ENCODE measurements at regions not wholly inside any gene's neighbourhood (a gene's known extent, or its start where the extent isn't known, plus 50 kb on each side); places are given as distances from the start of the nearest gene placed in this dataset.
"Not testable (repeated sequence)": the region's sequence is repeated elsewhere in the genome, so short reads cannot be mapped to it uniquely, and the experiment has no call there.

DNA sequence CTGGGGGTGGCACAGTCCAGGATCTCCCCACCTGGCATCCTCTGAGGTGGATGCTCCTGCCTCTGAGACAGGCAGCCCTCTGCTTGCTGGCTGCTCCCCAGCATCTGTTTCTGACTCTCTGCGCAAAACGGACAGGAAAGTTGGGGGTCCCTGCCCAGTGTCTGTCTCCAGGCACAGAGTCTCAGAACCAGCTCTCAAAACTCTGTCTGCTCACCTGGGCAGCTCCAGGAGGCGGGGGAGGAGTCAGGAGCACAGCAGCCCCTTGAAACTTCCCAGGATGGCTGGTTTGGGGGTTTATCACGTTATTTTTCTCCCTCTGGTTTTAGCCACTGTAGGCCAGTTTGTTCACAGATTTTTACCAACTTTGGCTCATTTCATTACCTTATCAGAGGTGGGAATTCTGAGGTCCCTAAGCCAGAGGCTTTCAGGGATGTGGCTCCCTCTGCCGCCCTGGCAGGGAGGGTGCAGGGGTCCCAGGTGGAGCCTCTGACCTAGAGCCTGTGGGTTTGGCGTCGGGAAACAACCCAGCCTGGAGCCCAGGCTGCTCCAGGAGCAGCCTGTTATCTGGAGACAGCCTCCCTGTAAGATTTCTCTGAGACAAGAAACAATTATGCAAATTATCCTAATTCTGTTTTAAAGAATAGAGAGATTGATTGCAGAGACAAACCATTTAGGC is 334.1 kb downstream of the CACNA1B start:
- intact Hi-C loops (cut with DNase I); DNase-seq (ENCODE audit: low spot score): not testable (repeated sequence)

GRCh38 chr9:138212811-138213210 is 335.2 kb downstream of the CACNA1B start:
- intact Hi-C loops (cut with DNase I), result not testable (repeated sequence)
- peak; percentile 17 for DNase-seq (ENCODE audit: low spot score)

GRCh38 chr9:138213748-138214147 is 336.2 kb downstream of the CACNA1B start:
- intact Hi-C loops (cut with DNase I); DNase-seq (ENCODE audit: low spot score): not testable (repeated sequence)

DNA sequence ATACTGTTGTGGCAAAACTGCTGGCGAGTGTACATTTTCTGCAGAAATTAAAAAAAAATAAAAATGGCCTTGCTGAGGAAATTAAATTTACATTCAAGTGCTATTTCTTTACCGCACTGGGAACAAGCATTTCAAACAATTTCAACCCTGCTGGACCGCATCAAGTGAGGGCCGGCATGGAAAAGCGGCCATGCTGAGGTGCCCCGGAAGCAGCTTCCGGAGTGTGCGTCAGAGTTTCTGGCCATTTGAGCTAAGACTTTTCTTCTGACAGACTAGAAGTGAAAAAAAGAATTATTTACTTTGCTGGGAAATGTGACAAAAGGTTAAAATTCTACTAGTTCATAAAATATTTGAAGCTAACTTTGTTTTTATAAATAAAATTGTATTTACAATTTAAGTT is 337.0 kb downstream of the CACNA1B start:
- DNase-seq (ENCODE audit: low spot score); intact Hi-C loops (cut with DNase I): not testable (repeated sequence)

GRCh38 chr9:138215588-138215987 is 338.0 kb downstream of the CACNA1B start:
- intact Hi-C loops (cut with DNase I); DNase-seq (ENCODE audit: low spot score): not testable (repeated sequence)

DNA sequence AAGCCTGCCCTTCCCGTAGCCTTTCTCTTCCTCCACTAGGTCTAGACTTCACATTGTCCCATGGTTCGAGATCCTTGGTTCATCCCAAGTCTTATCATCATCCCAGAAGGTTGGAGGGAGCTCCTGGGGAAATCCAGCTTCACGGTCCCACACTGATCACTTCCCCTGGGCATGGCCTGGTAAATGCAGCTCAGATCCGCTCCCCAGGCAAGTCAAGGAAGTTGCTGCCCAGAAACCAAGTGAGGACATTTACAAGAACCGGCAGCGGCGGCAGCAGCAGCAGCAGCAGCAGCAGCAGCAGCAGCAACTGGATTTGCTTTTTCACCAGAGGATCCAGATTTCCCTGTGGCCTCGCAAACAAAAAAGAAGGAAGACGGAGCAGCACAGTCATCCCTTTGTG is 339.2 kb downstream of the CACNA1B start:
- DNase-seq (ENCODE audit: low spot score), result peak; percentile 72
- intact Hi-C loops (cut with DNase I), result not testable (repeated sequence)

GRCh38 chr9:138217284-138217850 is 339.8 kb downstream of the CACNA1B start:
- intact Hi-C loops (cut with DNase I), result not testable (repeated sequence)
- peak; percentile 74 for DNase-seq (ENCODE audit: low spot score)

DNA sequence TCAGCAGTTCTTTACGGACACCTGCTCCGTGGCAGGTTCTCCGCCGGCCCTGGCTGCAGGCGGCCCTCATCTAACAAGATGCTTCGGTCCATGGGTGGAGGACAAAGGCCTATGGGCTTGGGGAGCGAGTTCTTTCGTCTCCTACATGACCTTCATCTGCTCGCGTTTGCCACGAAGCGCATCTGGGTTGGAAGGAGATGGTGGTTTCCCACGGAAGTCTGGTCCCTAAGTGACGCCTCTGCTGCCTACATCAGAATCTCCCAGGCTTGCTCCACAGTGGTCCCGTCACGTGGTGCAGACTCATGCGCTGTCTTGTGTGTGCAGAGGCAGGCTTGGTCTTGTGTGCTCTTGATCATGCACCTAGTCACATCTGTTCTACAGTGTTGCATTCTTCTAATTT is 341.7 kb downstream of the CACNA1B start:
- peak; percentile 19 for DNase-seq (ENCODE audit: low spot score)

DNA sequence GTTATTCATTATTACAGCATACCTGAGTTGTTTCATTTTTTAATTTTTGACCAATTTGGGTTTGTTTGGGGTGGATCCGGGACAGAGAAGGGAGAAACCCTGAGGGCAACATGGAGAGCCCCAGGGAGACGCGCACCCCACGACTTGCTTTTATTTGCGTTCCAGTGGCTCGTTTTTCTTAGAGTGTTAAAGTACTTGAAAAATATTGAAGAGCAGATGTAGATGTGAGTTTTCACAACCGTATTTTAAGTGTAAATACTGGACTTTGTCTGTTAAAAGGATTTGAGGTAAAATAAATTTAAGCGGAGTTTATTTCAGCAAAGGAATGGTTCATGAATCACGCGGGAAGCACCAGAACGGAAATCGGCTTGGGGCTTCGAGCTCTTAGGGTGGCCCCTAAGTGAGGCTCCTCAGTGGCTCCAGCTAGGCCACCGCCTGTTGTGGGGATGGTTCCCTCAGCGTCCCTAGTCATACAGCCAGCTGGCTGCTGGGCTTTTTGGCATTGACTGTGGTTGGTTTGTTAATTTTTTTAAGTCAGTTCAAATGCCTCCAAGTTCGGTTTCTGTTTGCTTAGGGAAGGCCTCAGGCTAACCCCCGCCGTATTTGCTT is 344.0 kb downstream of the CACNA1B start:
- intact Hi-C loops (cut with DNase I), result not testable (repeated sequence)

More for the DNA sequence above, 341.7 kb downstream of the CACNA1B start:
- intact Hi-C loops (cut with DNase I), result not testable (repeated sequence)

DNA sequence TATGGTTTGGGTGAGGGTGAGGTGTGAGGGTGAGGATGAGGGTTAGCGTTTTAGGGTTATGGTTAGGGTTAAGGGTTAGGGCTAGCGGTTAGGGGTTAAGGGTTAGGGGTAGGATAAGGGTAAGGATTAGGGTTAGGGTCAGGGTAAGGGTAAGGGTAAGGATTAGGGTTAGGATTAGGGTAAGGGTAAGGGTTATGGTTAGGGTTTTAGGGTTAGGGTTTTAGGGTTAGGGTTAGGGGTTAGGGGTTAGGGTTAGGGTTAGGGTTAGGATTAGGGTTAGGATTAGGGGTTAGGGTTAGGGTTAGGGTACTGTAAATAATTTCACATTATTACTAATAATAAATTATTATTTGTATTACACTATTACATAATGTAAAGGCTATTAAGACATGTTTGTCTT is 359.5 kb downstream of the CACNA1B start:
- DNase-seq (ENCODE audit: low spot score); intact Hi-C loops (cut with DNase I): not testable (repeated sequence)

More for the DNA sequence above, 344.0 kb downstream of the CACNA1B start:
- DNase-seq (ENCODE audit: low spot score), result not testable (repeated sequence)

- intact Hi-C loops (cut with DNase I); DNase-seq (ENCODE audit: low spot score): not testable (repeated sequence)
Measured at GRCh38 chr9:138282903-138283302, 405.3 kb downstream of the CACNA1B start.

All from cardiac septum (tissue), 1 donor.